ENCODE measurements at regions not wholly inside any gene's neighbourhood (a gene's known extent, or its start where the extent isn't known, plus 50 kb on each side); places are given as distances from the start of the nearest gene placed in this dataset.
"Not testable (repeated sequence)": the region's sequence is repeated elsewhere in the genome, so short reads cannot be mapped to it uniquely, and the experiment has no call there.

GRCh38 chr15:21009651-21010050 lies 143.5 kb upstream of the POTEB2 start:
- DNase-seq (peak in 1 of 2 donors; percentile 57), ATAC-seq (ENCODE audit: low FRiP score in 2 of 2) (peak in 1 of 2 donors; percentile 52)
- H3K4me3 ChIP-seq, H3K27me3 ChIP-seq, H3K9me3 ChIP-seq, H3K4me1 ChIP-seq, H3K36me3 ChIP-seq, H3K27ac ChIP-seq: not testable (repeated sequence)
- no CpG with 5 or more reads among the region's 7 CpGs for WGBS, 2 donors

- WGBS, 2 donors, result no CpG with 5 or more reads among the region's 1 CpG
- H3K4me1 ChIP-seq; H3K36me3 ChIP-seq; H3K27ac ChIP-seq; H3K4me3 ChIP-seq; H3K27me3 ChIP-seq; H3K9me3 ChIP-seq; DNase-seq; ATAC-seq (ENCODE audit: low FRiP score in 2 of 2): not testable (repeated sequence)
Observed at GRCh38 chr15:21003459-21003858, 137.3 kb upstream of the POTEB2 start.

GRCh38 chr15:21001950-21002349 lies 135.8 kb upstream of the POTEB2 start:
- not testable (repeated sequence) for H3K4me1 ChIP-seq; H3K27me3 ChIP-seq; DNase-seq; H3K4me3 ChIP-seq; H3K36me3 ChIP-seq; H3K9me3 ChIP-seq; ATAC-seq (ENCODE audit: low FRiP score in 2 of 2); H3K27ac ChIP-seq
- WGBS, 2 donors, result 40% methylated on average over 1 of the region's 1 CpG; no CpG with 5 or more reads in 1 of the 2 donors

GRCh38 chr15:20991691-20992090 lies 125.6 kb upstream of the POTEB2 start:
- H3K4me3 ChIP-seq, H3K9me3 ChIP-seq, DNase-seq, H3K4me1 ChIP-seq, H3K36me3 ChIP-seq, H3K27me3 ChIP-seq, H3K27ac ChIP-seq: not testable (repeated sequence)
- peak in 1 of 2 donors; percentile 19 for ATAC-seq (ENCODE audit: low FRiP score in 2 of 2)

GRCh38 chr15:20991253-20991652 lies 125.1 kb upstream of the POTEB2 start:
- H3K27me3 ChIP-seq; H3K4me1 ChIP-seq; H3K4me3 ChIP-seq; H3K27ac ChIP-seq; H3K36me3 ChIP-seq; ATAC-seq (ENCODE audit: low FRiP score in 2 of 2); H3K9me3 ChIP-seq; DNase-seq: not testable (repeated sequence)
- 60% methylated on average over 1 of the region's 3 CpGs; no CpG with 5 or more reads in 1 of the 2 donors for WGBS, 2 donors

- ATAC-seq (ENCODE audit: low FRiP score in 2 of 2); H3K4me1 ChIP-seq; H3K27ac ChIP-seq; H3K27me3 ChIP-seq; H3K4me3 ChIP-seq; H3K9me3 ChIP-seq; DNase-seq; H3K36me3 ChIP-seq: not testable (repeated sequence)
- 89 to 90% methylated on average over 5 of the region's 5 CpGs for WGBS, 2 donors
Observed at GRCh38 chr15:20986775-20987174, 120.7 kb upstream of the POTEB2 start.

GRCh38 chr15:20978057-20978456 lies 111.9 kb upstream of the POTEB2 start:
- not testable (repeated sequence) for H3K27ac ChIP-seq, H3K4me3 ChIP-seq, H3K27me3 ChIP-seq, H3K4me1 ChIP-seq, H3K9me3 ChIP-seq, H3K36me3 ChIP-seq, DNase-seq
- ATAC-seq (ENCODE audit: low FRiP score in 2 of 2), result peak in 1 of 2 donors; percentile 43
- WGBS, 2 donors, result no CpG with 5 or more reads among the region's 1 CpG

GRCh38 chr15:20972762-20973161 lies 106.6 kb upstream of the POTEB2 start:
- not testable (repeated sequence) for DNase-seq; H3K36me3 ChIP-seq; ATAC-seq (ENCODE audit: low FRiP score in 2 of 2); H3K9me3 ChIP-seq; H3K4me1 ChIP-seq; H3K27ac ChIP-seq; H3K27me3 ChIP-seq; H3K4me3 ChIP-seq
- no CpG with 5 or more reads among the region's 4 CpGs for WGBS, 2 donors

- not testable (repeated sequence) for H3K27ac ChIP-seq; H3K4me1 ChIP-seq; H3K27me3 ChIP-seq; ATAC-seq (ENCODE audit: low FRiP score in 2 of 2); H3K36me3 ChIP-seq; H3K9me3 ChIP-seq; H3K4me3 ChIP-seq; DNase-seq
- whole genome bisulfite sequencing, 2 donors, result 20% methylated on average over 2 of the region's 2 CpGs; no CpG with 5 or more reads in 1 of the 2 donors
Observed at GRCh38 chr15:20959299-20959698, 93.2 kb upstream of the POTEB2 start.

- WGBS, 2 donors, result no CpG with 5 or more reads among the region's 2 CpGs
Observed at GRCh38 chr15:20929322-20929721, 63.2 kb upstream of the POTEB2 start.

More at GRCh38 chr15:20929322-20929721, 63.2 kb upstream of the POTEB2 start:
- not testable (repeated sequence) for ATAC-seq (ENCODE audit: low FRiP score in 2 of 2); H3K4me3 ChIP-seq; H3K36me3 ChIP-seq; H3K27me3 ChIP-seq; H3K4me1 ChIP-seq; DNase-seq; H3K27ac ChIP-seq; H3K9me3 ChIP-seq

Small RNA genes in the stretch of these regions (small RNA-seq; reads per million reads assigned to genes)
- gene IGHD1OR15-1B (0 reads per million in 4 donors), gene IGHD2OR15-2B (0 reads per million in 4 donors), gene IGHD3OR15-3B (0 reads per million in 4 donors), gene IGHD4OR15-4B (0 reads per million in 4 donors), gene IGHD5OR15-5B (0 reads per million in 4 donors), gene MIR5701-1 (0 reads per million in 4 donors), gene RN7SL400P (0 reads per million in 4 donors)
